GM18867 (cell line): ENCODE measurements at regions not wholly inside any gene's neighbourhood (a gene's known extent, or its start where the extent isn't known, plus 50 kb on each side); places are given as distances from the start of the nearest gene placed in this dataset.
"Not testable (repeated sequence)": the region's sequence is repeated elsewhere in the genome, so short reads cannot be mapped to it uniquely, and the experiment has no call there.

ENCODE experiments used
- ATAC-seq: cut with Tn5 transposase; IDR thresholded peaks from one replicate; pipeline ENCODE4 v1.9.1; 2021; ENCODE audit warnings: mild to moderate bottlenecking, moderate library complexity; ENCODE audit not compliant: unreplicated experiment

DNA sequence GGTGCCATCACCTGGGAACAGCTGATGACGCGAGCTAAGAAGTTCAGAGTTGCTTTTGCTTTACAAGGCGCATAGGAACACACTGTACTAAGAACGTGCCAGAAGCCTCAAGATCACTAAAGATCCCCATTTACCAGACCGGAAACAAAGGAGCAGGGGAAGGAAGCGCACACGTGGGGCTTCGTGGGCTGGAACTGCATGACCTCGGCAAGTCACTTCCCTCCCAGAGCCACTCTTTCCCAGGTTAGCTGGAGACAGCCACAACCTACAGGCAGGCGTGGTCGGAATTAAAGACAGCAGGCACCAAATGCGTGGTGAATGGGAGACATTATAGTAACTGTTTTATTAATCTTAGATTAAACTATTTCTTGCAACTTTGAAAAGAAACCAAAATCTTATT, 154.9 kb upstream of the IQSEC1 start:
- not testable (repeated sequence) for ATAC-seq

DNA sequence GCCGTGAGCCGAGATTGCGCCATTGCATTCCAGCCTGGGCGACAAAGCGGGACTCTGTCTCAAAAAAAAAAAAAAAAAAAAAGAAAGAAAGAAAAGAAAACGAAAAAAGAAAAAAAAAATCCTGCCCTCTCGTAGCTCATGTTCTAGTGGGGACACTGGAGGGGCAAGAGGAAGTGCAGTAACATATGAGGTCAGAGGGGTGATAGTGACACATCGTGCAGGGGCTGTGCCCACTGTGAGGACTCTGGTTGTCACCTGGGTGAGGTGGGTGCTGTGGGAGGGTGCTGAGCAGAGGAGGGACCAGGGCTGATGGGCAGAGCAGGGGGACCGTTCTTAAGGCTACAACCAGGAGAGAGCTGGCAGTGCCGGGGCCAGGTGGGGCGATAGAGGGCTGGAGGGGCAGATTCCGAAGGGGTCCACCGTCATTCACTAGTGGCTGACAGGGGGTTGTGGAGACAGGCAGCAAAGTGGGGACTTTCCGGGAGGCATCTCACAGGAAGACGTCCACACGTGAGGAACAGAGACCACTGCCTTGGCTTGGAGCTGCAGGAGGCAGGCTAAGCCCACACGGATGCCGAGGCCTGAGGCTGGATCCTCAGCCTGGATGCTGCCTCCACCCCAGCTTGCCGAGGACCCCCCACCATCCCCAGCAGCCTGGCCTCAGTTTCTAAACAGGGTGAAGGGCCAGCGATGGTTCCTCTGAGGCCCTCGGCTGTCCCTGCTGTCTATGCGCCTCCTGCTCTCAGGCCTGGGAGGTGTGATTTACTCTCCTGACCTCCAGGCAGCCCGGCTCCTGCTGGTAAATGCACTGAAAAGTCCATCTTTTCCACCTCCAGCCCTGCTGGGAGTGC, 154.3 kb upstream of the IQSEC1 start:
- no peak for ATAC-seq

DNA sequence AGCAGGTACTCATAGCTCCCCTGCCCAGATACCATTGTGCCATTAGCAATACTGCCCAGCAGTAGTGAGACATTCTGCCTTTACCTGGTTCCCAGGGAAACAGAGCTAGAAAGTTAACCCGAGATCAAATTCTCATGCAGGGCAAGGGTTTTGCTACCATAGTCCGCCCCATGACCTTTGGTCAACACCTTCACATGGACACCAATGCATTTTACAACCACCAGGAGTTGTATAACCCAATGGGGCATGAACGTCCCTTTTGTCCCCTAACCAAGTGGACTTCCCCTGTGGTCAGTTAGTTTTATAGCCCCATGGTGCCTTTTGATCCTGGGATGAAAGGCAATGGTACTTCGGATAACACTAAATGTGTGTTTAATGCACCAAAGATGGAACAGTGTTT, 151.7 kb upstream of the IQSEC1 start:
- no peak for ATAC-seq

DNA sequence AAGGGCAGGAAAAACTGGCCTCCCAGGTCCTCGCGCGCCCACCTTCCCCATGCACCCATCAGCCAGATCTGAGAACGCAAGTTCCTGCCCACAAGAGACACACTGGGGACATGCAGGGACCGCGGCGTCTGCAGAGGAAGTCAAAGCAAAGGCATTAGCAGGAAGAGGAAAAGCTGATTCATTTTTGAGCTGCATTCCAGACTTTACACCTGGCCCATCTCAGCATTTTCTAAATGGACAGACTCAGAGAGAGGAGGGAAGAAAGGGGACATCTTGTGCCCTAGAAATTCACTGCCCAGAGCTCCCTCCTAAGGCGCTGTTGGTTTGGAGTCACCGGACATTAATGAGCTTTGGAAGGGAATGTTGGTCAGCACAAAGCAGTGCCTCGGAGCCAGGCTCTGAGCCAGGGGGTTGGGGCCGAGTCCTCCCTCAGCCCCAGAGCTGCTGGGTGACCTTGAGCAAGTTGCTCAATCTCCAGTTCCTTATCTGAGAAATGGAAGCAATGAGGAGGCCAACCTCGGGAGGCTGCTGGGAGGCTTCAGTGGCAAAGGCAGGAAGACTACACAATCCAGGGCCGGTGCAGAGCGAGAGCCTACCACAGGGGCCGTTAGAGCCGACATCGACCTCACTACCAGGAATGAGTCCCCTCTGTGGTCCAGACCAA, 150.5 kb upstream of the IQSEC1 start:
- no peak for ATAC-seq

DNA sequence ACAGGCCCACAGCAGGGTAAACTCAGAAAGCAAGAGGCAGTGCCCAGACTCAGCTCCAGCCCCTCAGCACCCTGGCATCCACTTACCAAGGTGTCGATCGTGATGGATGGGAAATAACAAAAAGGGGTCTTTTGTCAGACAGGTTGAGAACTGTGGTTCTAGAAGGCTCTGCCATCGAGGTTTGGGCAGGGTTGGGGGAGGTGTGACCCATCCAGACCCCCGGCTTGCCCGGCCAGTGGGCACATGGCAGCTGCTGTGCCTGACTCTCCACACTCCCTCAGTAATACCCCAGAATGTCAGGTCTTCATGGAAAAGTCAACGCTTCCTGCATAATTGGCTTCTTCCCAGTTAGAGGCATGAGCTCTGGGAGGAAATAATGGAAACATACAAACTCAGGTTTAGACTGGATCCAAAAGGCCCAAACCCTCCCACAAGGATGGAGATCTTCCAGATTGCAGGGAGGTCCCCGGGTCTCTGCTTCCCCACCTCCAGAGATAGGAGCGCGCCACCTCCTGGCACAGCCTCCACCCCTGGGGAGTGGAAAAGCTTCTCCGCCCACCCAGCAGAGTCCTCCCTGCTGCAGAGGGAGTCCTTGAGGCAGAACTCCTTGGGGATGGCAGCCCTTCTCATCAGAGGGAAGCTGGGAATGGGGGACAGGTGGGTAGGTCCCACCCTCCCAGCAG, 149.8 kb upstream of the IQSEC1 start:
- ATAC-seq = no peak

DNA sequence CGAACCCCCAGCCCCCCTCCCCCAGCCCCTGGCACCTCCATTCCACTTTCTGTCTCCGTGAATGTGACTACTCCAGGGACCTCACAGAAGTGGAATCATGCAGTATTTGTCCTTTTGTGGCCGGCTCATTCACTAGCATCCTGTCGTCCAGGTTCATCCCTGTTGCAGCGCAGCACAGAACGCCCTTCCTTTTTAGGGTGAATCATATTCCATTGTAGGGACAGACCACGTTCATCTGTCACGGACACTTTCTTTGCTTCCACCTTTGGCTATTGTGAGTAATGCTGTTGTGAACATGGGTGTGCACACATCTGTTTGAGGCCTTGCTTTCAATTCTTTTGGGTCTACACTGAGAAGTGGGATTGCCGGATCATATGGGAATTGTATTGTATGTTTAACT, 148.9 kb upstream of the IQSEC1 start:
- no peak for ATAC-seq

DNA sequence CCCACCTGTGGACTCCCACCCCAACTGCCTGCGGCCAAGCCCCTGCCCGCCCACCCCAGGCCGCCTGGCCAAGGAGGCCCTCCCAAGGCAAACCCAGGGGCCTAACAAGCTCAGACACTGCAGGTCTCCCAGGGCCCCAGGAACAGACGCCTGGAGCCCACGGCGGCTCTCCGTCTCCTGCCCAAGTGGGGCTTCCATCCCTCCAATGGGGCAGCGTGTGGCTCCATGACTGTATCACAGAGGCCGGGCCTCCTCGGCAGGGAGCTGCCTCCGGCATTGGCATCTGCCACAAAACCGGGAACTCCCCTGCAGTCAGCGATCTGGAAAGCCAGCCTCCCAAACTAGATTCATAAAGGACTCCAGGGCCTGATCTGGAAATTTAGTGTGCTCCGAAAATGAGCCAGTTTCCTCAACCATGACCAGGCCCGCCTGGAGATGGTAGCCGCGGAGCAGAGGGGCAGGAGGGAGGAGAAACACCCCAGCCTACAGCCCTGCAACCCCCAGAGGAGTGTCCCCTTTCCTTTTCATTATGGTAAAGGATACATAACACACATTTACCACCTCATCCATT, 148.3 kb upstream of the IQSEC1 start:
- no peak for ATAC-seq

DNA sequence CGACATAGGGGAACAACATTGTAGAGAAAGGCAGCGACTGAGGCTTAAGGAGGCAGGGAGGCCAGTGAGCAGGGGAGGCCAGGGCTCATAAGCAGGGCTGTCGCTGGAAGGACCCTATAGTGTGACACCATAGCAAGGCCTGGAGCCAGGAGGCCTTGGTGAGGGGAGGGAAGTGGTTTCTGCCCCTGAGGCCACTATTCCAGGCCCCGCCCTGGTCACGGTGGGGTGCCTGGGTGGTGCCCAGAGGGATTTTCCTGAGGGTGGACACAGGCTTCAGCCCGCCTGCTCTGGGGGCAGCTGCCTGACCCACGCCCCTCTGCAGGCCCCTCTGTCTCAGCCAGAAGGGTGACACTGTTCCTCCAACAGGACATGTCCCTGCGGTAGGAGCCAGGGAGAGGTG, 147.8 kb upstream of the IQSEC1 start:
- no peak for ATAC-seq

DNA sequence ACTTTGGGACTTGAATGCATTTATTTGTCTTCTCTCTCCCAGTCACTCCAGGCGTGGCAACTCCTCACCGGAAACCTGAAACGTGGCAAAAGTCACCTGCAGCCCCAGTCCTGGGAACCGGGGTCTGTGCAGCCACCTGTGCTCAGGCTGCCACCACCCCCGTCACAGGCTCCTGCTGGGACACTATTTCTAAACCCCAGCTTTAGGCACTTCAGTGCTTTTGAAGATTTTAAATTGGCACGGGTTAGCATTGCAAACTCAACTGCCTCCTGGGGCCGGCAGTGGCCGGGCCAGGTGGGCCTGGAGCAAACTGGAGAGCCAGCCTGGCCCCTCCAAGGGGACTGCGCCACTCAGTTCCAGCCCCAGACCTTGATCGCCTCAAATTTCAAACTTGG, 146.7 kb upstream of the IQSEC1 start:
- ATAC-seq = no peak

DNA sequence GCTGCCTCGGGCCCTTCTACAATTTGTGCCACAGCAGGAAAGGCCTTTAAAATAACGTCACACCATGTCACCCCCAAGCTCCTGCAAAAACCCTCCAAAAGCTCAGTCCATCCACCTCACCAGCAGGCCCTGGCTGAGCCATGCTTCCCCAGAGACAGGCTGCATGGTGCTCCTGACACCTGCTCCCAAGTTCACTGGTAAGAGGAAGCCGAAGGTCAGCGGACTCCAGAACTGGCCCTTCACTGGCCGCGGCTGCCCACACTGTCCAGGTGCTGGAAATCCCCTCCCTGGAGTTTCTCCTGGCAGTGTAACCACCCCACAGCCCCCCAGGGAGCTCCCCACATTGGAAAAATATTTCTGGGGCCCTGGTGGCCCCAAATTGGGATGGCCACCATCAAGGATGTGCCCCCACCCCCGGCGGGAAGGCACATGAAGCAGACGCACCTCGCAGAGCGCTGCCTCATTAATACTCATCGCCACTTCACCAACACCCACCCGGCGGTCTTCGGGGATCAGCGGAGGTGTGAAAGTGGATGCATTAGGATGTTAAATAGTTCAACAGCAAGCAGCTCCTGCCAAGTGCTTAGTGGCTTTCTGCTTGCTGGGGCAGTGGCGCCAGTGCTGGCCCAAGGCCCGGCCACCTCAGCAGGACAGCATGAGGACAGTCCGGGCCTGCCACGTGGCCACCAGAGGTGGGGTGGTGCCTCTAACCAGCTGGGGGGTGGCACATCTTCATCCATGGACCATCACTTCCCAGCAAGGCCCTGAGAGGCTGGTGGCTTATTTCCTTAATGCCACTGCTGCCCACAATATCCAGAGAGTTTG, 146.1 kb upstream of the IQSEC1 start:
- ATAC-seq = no peak

DNA sequence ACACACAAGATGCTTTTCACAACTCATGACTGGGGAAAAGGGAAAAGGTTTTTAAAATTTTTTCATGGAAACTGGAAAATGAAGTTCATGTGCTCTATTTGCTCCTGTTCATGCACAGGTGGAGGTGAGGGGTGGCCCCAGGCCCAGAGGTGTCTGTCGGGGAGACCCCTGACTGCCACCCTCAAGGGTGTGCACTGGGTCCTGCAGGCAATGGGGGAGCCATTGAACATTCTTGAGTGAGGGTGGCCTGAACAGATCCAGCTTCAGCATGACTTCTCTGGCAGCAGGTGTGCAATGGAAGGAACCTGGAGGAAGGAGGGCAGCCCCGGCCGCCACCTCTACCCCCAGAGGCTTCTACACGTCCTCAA, 145.3 kb upstream of the IQSEC1 start:
- no peak for ATAC-seq

DNA sequence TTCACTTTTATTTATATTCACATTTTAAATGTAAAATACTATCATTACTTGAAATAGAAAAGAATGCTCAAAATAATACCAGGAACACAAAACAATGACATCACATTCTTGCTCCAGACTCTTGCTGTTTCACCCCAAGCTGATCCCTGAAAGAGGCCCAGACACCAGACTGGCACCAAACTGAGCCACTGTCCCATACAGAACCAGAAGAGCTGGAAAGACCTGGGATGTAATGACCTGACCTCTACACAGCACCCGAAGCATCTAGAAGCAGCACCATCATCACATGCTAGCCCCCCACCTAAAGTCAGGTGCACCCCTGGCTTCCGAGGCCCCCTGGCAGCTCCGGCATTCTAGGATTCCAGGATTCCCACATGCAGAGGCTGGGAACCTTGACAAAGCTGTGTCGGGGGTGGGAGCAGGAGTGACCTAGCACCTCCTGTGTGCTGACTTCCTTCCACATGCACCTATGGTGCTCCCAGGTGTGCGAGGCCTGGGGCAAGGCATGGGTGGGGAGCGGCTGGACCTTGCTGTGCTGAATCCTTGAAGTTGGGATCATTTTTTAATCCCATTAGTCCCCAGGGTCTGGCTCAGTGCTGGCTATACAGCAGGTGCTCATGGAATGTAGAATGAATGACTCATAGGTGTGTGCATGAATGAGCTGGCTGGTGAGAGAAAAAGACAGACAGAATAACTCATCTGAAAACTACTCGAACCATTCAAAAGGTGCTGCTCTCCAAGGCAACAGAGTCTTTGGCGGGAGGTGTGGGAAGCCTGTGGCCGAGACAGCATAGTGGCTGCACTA, 144.7 kb upstream of the IQSEC1 start:
- no peak for ATAC-seq

DNA sequence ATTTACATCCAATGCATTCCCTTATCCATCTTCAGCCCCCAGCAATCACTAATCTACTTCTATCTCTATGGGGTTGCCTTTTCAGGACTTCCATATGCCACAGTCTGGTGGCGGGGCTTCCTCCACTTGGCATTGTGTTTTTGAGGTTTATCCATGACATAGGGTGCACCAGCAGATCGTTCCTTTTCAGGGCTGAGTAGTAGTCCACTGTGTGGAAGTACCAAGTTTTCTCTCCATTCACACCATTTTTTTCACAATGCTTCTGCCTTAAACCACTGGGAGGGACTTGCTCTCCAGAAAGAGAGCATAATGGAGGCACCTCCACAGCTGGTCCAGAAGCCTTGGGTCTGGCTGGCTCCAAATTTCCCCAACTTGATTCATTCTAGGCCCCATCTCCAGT, 144.0 kb upstream of the IQSEC1 start:
- ATAC-seq = no peak

DNA sequence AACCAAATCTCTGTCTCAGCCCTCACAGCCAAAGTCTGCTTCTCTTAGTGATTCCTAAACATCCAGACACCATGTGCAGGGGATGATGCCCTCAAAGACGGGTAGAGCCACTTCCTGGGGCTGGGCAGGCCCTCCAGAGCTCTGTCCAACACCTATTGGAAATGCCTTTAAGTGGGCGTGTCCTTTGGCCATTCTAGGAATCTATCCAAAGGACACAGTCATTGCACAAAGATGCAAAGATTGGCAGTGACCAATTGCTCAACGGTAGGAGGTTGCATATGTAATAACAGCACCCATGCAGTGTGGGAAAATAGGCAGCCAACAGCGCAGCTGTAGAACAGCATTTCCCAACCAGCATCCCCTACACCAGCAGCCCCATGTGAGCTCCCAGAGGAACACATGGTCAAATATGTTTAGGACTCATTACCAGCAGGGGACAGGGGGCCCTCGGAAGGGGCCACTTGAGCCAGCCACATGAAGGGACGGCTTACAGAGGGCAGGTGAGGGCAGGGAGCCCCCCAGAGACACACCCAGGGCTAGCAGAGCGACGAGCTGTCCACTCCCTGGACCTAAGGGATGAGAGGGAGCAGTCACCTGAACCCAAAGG, 142.8 kb upstream of the IQSEC1 start:
- no peak for ATAC-seq

DNA sequence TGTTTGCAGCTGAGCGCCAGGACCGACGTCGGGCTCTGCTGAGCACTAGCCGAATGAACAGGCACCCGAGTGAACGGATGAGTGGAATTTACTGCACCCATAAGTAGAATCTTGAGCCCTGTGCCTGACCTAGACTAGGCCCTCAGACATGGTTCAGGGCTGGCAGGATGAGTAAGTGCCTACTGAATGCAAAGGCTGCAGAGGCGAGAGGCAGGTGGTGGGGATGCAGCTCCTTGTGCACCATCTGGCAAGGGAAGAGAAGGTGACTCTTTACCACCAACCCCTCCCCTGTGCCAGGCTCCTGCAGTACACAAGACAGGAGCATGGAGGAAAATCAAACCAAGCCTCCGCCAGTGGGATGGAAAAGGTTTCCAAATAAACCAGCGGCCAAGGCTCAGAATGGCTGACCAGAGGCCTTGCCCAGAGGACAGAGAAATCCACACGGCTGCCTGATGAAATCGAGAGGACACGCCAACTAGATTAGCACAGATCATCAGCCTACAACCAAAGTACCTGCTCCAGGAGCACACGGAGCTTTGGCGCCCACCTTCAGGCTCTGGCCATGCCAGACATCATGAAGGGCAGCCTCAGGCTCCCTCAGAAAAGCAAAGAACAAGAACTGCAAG, 141.7 kb upstream of the IQSEC1 start:
- no peak for ATAC-seq

DNA sequence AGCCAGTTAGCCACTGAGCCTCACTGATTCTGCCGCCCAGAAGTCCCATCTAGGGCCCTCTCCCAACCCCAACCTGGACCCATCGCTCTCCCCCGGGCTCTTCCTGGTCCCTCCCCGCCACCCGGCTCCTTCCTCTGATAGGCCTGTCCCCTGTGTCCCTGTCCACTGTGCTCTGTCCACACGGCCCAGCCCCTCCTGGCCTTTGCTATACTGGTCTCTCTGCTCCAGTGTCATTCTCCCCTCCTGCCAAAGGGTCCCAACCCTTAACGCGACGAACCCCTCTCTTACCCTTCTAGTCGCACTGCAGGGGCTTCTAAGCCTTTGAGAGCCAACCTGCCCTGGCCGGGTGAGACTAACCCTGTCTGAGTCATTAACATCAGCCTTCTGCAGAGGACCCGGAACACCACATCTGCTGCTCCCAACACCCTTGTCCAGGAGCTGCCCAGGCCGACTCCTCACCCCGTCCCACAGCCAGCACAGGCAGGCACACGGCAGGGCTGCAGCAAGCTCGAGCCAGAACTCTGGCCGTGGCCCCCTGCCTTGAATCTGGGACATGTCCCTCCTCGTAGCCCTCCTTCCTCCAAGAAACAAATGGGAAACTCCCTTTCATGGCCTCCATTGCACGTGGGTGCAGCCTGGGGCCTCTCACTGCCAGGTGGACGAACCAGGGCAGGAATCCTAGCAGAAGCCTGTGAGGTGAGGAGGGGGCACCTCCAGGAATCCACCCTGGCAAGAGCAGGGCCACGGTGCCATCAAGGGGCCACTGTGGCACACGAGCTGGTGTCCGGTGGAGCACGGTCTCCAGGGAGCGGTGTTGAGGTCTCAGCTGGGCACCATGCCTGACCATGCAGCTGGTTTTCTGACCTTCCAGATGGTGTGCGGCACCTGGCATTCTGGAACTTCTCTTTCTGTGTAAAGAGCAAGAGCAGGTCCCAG, 140.9 kb upstream of the IQSEC1 start:
- ATAC-seq = no peak

DNA sequence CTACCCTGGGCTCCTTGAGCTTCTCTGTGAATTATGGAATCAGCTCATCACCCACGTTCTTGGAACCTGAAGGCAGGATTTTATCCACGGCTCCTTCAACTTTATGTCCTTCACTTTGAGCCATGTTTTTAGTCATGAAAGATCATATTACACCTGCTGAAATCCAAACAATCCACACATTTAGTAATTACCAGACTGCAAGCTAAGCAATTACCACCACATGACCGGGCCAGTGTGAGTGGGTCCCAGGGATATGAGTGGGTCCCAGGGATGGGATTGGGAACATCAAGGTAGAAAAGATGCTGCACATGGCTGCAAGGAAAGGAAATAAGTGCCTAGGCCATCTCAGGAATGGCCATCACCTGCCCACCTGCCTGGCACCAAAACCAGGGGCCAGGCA, 140.3 kb upstream of the IQSEC1 start:
- no peak for ATAC-seq

DNA sequence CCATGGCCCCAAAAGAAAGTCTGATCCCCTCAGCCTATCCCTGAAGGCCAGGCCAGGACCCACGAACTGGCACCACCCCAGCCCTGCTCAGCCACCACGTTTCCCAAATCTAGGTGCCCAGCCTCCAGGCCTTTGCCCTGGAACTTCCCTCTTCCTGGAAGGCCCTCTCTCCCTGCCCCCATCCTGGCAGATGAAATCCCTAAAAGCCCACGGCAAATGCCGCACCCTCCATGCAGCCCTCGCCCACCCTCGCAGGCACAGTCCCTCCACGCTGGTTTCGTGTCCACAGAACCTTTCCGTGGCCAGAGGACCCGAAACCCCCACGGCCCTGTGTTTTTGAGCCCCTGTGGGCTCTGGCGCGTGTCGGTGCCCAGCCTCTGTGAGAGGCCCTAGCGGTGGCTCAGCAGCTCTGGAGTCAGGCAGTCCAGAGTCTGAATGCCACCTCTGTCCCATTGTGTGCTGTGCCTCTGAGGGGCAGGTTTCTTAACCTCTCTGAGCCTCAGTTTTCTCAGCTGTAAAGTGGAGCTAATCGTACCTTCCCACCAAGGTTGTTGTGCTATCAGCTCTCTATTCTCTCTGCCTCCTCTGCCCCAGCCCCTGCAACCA, 138.5 kb upstream of the IQSEC1 start:
- no peak for ATAC-seq
